Osteocyte (in vitro differentiated cells): ENCODE measurements at regions not wholly inside any gene's neighbourhood (a gene's known extent, or its start where the extent isn't known, plus 50 kb on each side); places are given as distances from the start of the nearest gene placed in this dataset.
"Not testable (repeated sequence)": the region's sequence is repeated elsewhere in the genome, so short reads cannot be mapped to it uniquely, and the experiment has no call there.

Experiments used
- DNase-seq: peaks from one replicate; pipeline ENCODE4 v3.0.0; 2021; ENCODE audit warnings: mixed read lengths; ENCODE audit not compliant: unreplicated experiment; ENCODE audit errors: extremely low spot score
- H3K27ac Mint-ChIP-seq: one replicate; pipeline ENCODE4 v1.8.0; 2021; ENCODE audit warnings: mild to moderate bottlenecking, mixed read lengths; ENCODE audit not compliant: unreplicated experiment
- H3K27me3 Mint-ChIP-seq: one replicate; pipeline ENCODE4 v1.8.0; 2021; ENCODE audit warnings: mixed read lengths; ENCODE audit not compliant: unreplicated experiment
- H3K36me3 Mint-ChIP-seq: one replicate; pipeline ENCODE4 v1.8.0; 2021; ENCODE audit warnings: mixed read lengths; ENCODE audit not compliant: unreplicated experiment
- H3K4me1 Mint-ChIP-seq: one replicate; pipeline ENCODE4 v1.8.0; 2021; ENCODE audit warnings: mixed read lengths; ENCODE audit not compliant: unreplicated experiment
- H3K4me3 Mint-ChIP-seq: one replicate; pipeline ENCODE4 v1.8.0; 2021; ENCODE audit warnings: mild to moderate bottlenecking, moderate library complexity, mixed read lengths; ENCODE audit not compliant: unreplicated experiment
- H3K9me3 Mint-ChIP-seq: one replicate; pipeline ENCODE4 v1.8.0; 2021; ENCODE audit warnings: mixed read lengths; ENCODE audit not compliant: unreplicated experiment
- CTCF ChIP-seq: fragments of 200-600 bp; sonication (generic); IDR thresholded peaks from 2 replicates; pipeline ENCODE4 v1.5.0; 2021; ENCODE audit warnings: antibody characterized with exemption, mild to moderate bottlenecking, moderate library complexity

DNA sequence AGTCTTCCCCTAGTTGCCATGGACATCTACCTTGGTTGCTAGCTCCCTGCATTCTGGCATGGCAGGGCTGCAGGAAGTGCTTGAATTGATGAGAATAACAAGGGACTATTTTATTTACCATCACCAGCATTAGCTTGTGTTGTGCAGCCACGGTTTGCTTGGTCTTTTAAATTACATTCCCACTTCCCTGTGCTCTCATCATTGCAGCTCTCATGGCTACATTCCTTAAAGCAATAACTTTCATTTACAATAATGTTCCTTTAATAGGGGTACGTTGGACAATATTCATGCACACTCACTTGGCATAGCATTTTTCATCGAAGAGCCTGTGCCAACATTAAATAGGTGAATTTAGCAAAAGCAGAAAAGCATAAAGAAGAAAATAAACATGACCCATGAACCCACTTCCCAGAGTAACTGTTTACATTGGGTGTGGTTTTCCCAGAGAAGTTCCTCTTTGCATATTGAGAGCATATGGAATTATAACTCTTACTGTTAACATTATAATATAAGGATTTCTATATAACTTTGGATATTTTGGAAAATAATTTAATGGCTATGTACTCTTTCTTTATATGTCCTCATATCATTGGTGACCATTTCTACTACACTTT is 113.2 kb upstream of the VWC2 start:
- TF ChIP-seq CTCF = no peak
- H3K4me1 Mint-ChIP-seq = no peaks in the 10 kb centered on the region
- DNase-seq = no peak
- no peaks in the 10 kb centered on the region for H3K36me3 Mint-ChIP-seq
- H3K9me3 Mint-ChIP-seq = peaks cover 18% of the 10 kb centered on the region
- H3K27ac Mint-ChIP-seq = no peak overlapping the region
- H3K4me3 Mint-ChIP-seq = no peak overlapping the region
- no peaks in the 10 kb centered on the region for H3K27me3 Mint-ChIP-seq

- no peak for TF ChIP-seq CTCF
- Mint-ChIP-seq H3K36me3 (no peaks in the 10 kb centered on the region), H3K4me1 (no peaks in the 10 kb centered on the region), H3K4me3 (no peak overlapping the region), H3K27ac (no peak overlapping the region), H3K27me3 (no peaks in the 10 kb centered on the region), H3K9me3 (peaks cover 24% of the 10 kb centered on the region)
- no peak for DNase-seq
Measured at GRCh38 chr7:49660976-49661375, 112.5 kb upstream of the VWC2 start.

- H3K27me3 Mint-ChIP-seq, H3K27ac Mint-ChIP-seq, H3K36me3 Mint-ChIP-seq, H3K4me3 Mint-ChIP-seq, DNase-seq, H3K4me1 Mint-ChIP-seq: not testable (repeated sequence)
- peaks cover 28% of the 10 kb centered on the region for H3K9me3 Mint-ChIP-seq
Measured at GRCh38 chr7:49665963-49666362, 107.5 kb upstream of the VWC2 start.

- H3K27ac Mint-ChIP-seq = no peak overlapping the region
- peaks cover 30% of the 10 kb centered on the region for H3K9me3 Mint-ChIP-seq
- no peaks in the 10 kb centered on the region for H3K27me3 Mint-ChIP-seq
Measured at GRCh38 chr7:49666764-49667163, 106.7 kb upstream of the VWC2 start.

DNA sequence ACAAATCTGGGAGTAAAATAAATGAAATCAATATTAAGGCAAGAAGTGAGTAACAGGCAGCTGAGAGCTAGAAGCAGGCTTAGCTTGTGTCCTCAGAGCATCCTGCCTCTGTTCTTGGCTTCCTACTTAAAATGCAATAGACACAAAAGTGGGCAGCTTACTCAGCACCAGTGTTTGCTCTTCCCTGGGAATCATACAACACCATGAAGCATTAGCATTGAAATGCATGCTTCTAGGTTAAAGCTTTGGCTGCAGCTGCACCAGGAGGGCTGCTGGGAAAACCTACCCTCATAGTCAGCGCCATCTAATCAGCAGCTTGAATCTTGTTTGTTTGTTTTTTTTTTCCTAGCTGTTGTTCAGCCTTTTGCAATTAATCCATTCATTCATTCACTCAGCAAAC is 104.2 kb upstream of the VWC2 start:
- Mint-ChIP-seq H3K36me3 (no peaks in the 10 kb centered on the region), H3K27ac (no peak overlapping the region), H3K27me3 (no peaks in the 10 kb centered on the region), H3K4me1 (no peaks in the 10 kb centered on the region), H3K9me3 (peaks cover 36% of the 10 kb centered on the region), H3K4me3 (no peak overlapping the region)
- TF ChIP-seq CTCF = no peak
- no peak for DNase-seq

More at GRCh38 chr7:49666764-49667163, 106.7 kb upstream of the VWC2 start:
- no peak overlapping the region for H3K4me3 Mint-ChIP-seq
- no peaks in the 10 kb centered on the region for H3K36me3 Mint-ChIP-seq
- DNase-seq = no peak
- TF ChIP-seq CTCF = no peak
- no peaks in the 10 kb centered on the region for H3K4me1 Mint-ChIP-seq
